ENCODE measurements at regions not wholly inside any gene's neighbourhood (a gene's known extent, or its start where the extent isn't known, plus 50 kb on each side); places are given as distances from the start of the nearest gene placed in this dataset.

- H3K4me3 Mint-ChIP-seq: no peak overlapping the region
- H3K27me3 Mint-ChIP-seq: peaks cover 9% of the 10 kb centered on the region
- TF ChIP-seq CTCF (conservative IDR thresholded peaks at IDR 0.05): no peak
- H3K36me3 Mint-ChIP-seq: no peaks in the 10 kb centered on the region
- H3K4me1 Mint-ChIP-seq (ENCODE audit: unreplicated experiment): no peaks in the 10 kb centered on the region
- peak; percentile 31 for DNase-seq (ENCODE audit: extremely low spot score, unreplicated experiment)
- no peak overlapping the region for H3K27ac Mint-ChIP-seq
- H3K9me3 Mint-ChIP-seq: no peaks in the 10 kb centered on the region
Measured at GRCh38 chr14:96629558-96630222, 127.5 kb downstream of the PAPOLA start.

GRCh38 chr14:96630281-96630680, 128.1 kb downstream of the PAPOLA start:
- Mint-ChIP-seq H3K27me3 (peaks cover 9% of the 10 kb centered on the region), H3K9me3 (no peaks in the 10 kb centered on the region), H3K27ac (no peak overlapping the region), H3K4me3 (no peak overlapping the region), H3K36me3 (no peaks in the 10 kb centered on the region), H3K4me1 (ENCODE audit: unreplicated experiment) (no peaks in the 10 kb centered on the region)
- no peak for DNase-seq (ENCODE audit: extremely low spot score, unreplicated experiment)
- TF ChIP-seq CTCF (conservative IDR thresholded peaks at IDR 0.05): no peak

- Mint-ChIP-seq H3K36me3 (no peaks in the 10 kb centered on the region), H3K27ac (no peak overlapping the region), H3K27me3 (peaks cover 8% of the 10 kb centered on the region), H3K4me3 (no peak overlapping the region), H3K9me3 (no peaks in the 10 kb centered on the region), H3K4me1 (ENCODE audit: unreplicated experiment) (no peaks in the 10 kb centered on the region)
- peak; percentile 60 for DNase-seq (ENCODE audit: extremely low spot score, unreplicated experiment)
- no peak for TF ChIP-seq CTCF (conservative IDR thresholded peaks at IDR 0.05)
Measured at GRCh38 chr14:96631030-96631429, 128.8 kb downstream of the PAPOLA start.

GRCh38 chr14:96631621-96632362, 129.6 kb downstream of the PAPOLA start:
- Mint-ChIP-seq H3K36me3 (no peaks in the 10 kb centered on the region), H3K4me1 (ENCODE audit: unreplicated experiment) (no peaks in the 10 kb centered on the region), H3K27ac (no peak overlapping the region), H3K27me3 (peaks cover 3% of the 10 kb centered on the region), H3K4me3 (no peak overlapping the region), H3K9me3 (no peaks in the 10 kb centered on the region)
- TF ChIP-seq CTCF (conservative IDR thresholded peaks at IDR 0.05): no peak
- peak; percentile 45 for DNase-seq (ENCODE audit: extremely low spot score, unreplicated experiment)

- DNase-seq (ENCODE audit: extremely low spot score, unreplicated experiment): no peak
- Mint-ChIP-seq H3K4me1 (ENCODE audit: unreplicated experiment) (no peaks in the 10 kb centered on the region), H3K36me3 (no peaks in the 10 kb centered on the region), H3K27ac (no peak overlapping the region), H3K9me3 (no peaks in the 10 kb centered on the region), H3K27me3 (peaks cover 3% of the 10 kb centered on the region), H3K4me3 (no peak overlapping the region)
- no peak for TF ChIP-seq CTCF (conservative IDR thresholded peaks at IDR 0.05)
Measured at GRCh38 chr14:96632363-96632758, 130.2 kb downstream of the PAPOLA start.
